ENCODE measurements at regions not wholly inside any gene's neighbourhood (a gene's known extent, or its start where the extent isn't known, plus 50 kb on each side); places are given as distances from the start of the nearest gene placed in this dataset.

DNA sequence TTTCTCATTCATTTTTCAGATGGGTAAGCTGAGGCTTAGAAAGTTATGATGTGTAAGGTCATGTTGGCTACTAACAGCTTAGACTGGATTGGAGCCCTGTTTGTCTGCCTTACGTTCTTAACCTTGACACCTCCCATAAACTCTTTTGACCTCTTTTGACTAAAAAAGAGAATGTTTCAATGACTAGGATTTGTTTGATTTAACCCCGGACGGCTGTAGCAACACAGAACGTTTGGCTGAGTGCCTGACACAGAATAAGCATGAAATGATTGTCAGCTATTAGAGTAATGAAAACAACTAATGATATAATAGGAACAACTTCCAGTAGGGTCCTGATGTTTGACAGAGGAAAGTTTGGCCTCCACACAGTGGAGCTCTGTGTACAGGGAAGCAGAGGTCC lies 83.3 kb upstream of the PDZD8 start (continued):
- TF ChIP-seq, protein P1, sequence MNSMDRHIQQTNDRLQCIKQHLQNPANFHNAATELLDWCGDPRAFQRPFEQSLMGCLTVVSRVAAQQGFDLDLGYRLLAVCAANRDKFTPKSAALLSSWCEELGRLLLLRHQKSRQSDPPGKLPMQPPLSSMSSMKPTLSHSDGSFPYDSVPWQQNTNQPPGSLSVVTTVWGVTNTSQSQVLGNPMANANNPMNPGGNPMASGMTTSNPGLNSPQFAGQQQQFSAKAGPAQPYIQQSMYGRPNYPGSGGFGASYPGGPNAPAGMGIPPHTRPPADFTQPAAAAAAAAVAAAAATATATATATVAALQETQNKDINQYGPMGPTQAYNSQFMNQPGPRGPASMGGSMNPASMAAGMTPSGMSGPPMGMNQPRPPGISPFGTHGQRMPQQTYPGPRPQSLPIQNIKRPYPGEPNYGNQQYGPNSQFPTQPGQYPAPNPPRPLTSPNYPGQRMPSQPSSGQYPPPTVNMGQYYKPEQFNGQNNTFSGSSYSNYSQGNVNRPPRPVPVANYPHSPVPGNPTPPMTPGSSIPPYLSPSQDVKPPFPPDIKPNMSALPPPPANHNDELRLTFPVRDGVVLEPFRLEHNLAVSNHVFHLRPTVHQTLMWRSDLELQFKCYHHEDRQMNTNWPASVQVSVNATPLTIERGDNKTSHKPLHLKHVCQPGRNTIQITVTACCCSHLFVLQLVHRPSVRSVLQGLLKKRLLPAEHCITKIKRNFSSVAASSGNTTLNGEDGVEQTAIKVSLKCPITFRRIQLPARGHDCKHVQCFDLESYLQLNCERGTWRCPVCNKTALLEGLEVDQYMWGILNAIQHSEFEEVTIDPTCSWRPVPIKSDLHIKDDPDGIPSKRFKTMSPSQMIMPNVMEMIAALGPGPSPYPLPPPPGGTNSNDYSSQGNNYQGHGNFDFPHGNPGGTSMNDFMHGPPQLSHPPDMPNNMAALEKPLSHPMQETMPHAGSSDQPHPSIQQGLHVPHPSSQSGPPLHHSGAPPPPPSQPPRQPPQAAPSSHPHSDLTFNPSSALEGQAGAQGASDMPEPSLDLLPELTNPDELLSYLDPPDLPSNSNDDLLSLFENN (IDR thresholded peaks at IDR 0.05; ENCODE audit: low read depth in 2 of 2, low read length in 2 of 2), result no peak
- TF ChIP-seq CBX8 (IDR thresholded peaks at IDR 0.05; ENCODE audit: borderline replicate concordance, extremely low read depth, low read depth, low read length, poor library complexity, severe bottlenecking) (no peak), KLF10 (CRISPR knock-in tag; IDR thresholded peaks at IDR 0.05) (no peak)

DNA sequence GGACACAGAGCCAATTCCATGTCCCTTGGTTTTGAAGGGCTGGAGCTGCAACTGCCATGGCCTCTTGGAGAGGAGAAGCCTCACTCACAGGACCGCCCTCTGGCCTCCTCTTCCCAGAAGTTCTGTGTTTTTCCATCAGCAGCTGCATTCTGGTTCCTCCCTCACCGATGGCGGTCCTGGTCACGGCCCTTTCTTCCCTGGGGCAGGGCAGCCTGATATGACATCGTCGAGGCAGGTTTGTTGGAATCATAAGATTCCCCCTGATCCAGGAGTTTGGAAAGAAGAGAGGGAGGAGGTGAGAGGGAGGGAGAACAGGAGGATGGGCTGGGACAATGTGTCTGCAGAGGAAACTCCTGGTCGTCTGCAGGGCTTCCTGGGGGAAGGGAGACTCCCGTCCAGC lies 82.7 kb upstream of the PDZD8 start:
- Histone ChIP-seq H3K9ac (ENCODE audit: insufficient read depth in 1 of 2, low read depth in 2 of 2, low read length in 2 of 2) (no peak overlapping the region), H4K20me1 (replicated peaks; ENCODE audit: control insufficient read depth, insufficient read depth, low read length) (no peaks in the 10 kb centered on the region), H3K36me3 (ENCODE audit: control insufficient read depth, insufficient read depth, low read length) (no peaks in the 10 kb centered on the region), H3K4me3 (no peak overlapping the region), H3K4me1 (replicated peaks in 1 of 2; ENCODE audit: control insufficient read depth in 2 of 2, insufficient read depth in 2 of 2, low read length in 2 of 2) (no peaks in the 10 kb centered on the region; a peak in 1 of 5 replicates), H3K27ac (ENCODE audit: extremely low read depth, low read depth, low read length) (no peak overlapping the region), H3K27me3 (ENCODE audit: control insufficient read depth in 2 of 2, insufficient read depth in 2 of 2, low read length in 2 of 2) (peaks cover 0 to 30% of the 10 kb centered on the region in 2 experiments; a peak in 2 of 5 replicates), H3K4me2 (ENCODE audit: insufficient read depth, low read length) (no peak overlapping the region), H3K79me2 (ENCODE audit: control insufficient read depth, insufficient read depth, low read length) (no peaks in the 10 kb centered on the region), H2AFZ (ENCODE audit: low read depth, low read length) (no peak overlapping the region), H3K9me3 (replicated peaks; ENCODE audit: control insufficient read depth, insufficient read depth, low read depth, low read length) (no peaks in the 10 kb centered on the region), H3K9me1 (ENCODE audit: control insufficient read depth, insufficient read depth, low read length) (no peaks in the 10 kb centered on the region)
- CTCF ChIA-PET (ENCODE audit: low intra/inter-chr PET ratio), result no interaction called here
- no peak for DNase-seq (ENCODE audit: extremely low read depth in 1 of 4, low spot score in 3 of 4)
- no peak for FAIRE-seq
- no peak for ATAC-seq
- in situ Hi-C loops (cut with MboI) (no loop called here), intact Hi-C loops (cut with micrococcal nuclease) (no loop called here)
- POLR2A ChIA-PET, result interaction anchor here (0.6 kb wide), 1 partner anchor 24 kb away, joined by 3 read pairs; no protein-coding TSS in a partner anchor
- no TSS peak for BruUV-seq (replicated peaks)
- 13% methylated on average over 4 of the region's 8 CpGs for WGBS (ENCODE audit: insufficient coverage, low coverage, missing lambda C conversion rate)
- TF ChIP-seq, protein P2, sequence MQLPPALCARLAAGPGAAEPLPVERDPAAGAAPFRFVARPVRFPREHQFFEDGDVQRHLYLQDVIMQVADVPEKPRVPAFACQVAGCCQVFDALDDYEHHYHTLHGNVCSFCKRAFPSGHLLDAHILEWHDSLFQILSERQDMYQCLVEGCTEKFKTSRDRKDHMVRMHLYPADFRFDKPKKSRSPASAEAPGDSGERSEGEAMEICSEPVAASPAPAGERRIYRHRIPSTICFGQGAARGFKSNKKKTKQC (CRISPR knock-in tag; IDR thresholded peaks at IDR 0.05), result no peak

Data from K562 (cell line).